22Rv1 (cell line): ENCODE measurements at regions not wholly inside any gene's neighbourhood (a gene's known extent, or its start where the extent isn't known, plus 50 kb on each side); places are given as distances from the start of the nearest gene placed in this dataset.

Experiments used
- CTCF ChIP-seq: fragments of 450-650 bp; IDR thresholded peaks from 2 replicates; pipeline ENCODE4 v1.5.1; 2017; ENCODE audit warnings: mild to moderate bottlenecking
- ZFX ChIP-seq: fragments of 450-650 bp; IDR thresholded peaks from 2 replicates; pipeline ENCODE4 v1.6.1; 2017; ENCODE audit warnings: antibody characterized with exemption, borderline replicate concordance

- TF ChIP-seq CTCF (no peak), ZFX (no peak)
Observed at GRCh38 chr6:85285934-85286333, 163.9 kb upstream of the NT5E start.
